H1 (cell line): ENCODE measurements at regions not wholly inside any gene's neighbourhood (a gene's known extent, or its start where the extent isn't known, plus 50 kb on each side); places are given as distances from the start of the nearest gene placed in this dataset.

ENCODE experiments used
- CTCF ChIA-PET: fragments of 300-600 bp; sonication (Branson Sonifier 250); formaldehyde crosslinking; loops from one replicate; lab custom pipeline; 2021; ENCODE audit not compliant: partially characterized antibody; lab: Charles Lee
- POLR2A ChIA-PET: fragments of 300-600 bp; sonication (Branson Sonifier 250); formaldehyde crosslinking; loops from one replicate; lab custom pipeline; 2021; ENCODE audit warnings: inconsistent platforms; ENCODE audit not compliant: partially characterized antibody; lab: Charles Lee
- DNase-seq, 2 experiments: peaks; one replicate each; pipeline versions ENCODE4 v3.0.0 to v3.0.0-alpha.2; 2010 to 2022; ENCODE audit warnings: low spot score in 2 of 2, low read depth in 1 of 2, mixed read lengths in 1 of 2
- FAIRE-seq: peaks from 2 replicates; lab custom pipeline; 2011; peaks lifted over from hg19 to GRCh38; lab: Jason Lieb, UNC
- H2AFZ ChIP-seq: 2 replicates; pipeline ENCODE4 v1.8.1; 2012; ENCODE audit warnings: low read length, inconsistent platforms
- H2AK5ac ChIP-seq: 2 replicates; pipeline ENCODE4 v1.6.1; 2013; ENCODE audit warnings: low read depth, low read length
- H2BK120ac ChIP-seq: replicated peaks from 2 replicates; pipeline ENCODE3; 2013; ENCODE audit warnings: low read depth, low read length, inconsistent platforms
- H2BK12ac ChIP-seq: 2 replicates; pipeline ENCODE4 v1.6.1; 2013; ENCODE audit warnings: low read depth, low read length
- H2BK15ac ChIP-seq: 2 replicates; pipeline ENCODE4 v1.6.1; 2013; ENCODE audit warnings: low read length
- H2BK20ac ChIP-seq: 2 replicates; pipeline ENCODE4 v1.6.1; 2013; ENCODE audit warnings: low read length
- H2BK5ac ChIP-seq: 2 replicates; pipeline ENCODE4 v1.6.1; 2013; ENCODE audit warnings: low read depth, low read length
- H3K14ac ChIP-seq: 2 replicates; pipeline ENCODE4 v1.6.1; 2013; ENCODE audit warnings: inconsistent platforms; ENCODE audit not compliant: insufficient read length
- H3K18ac ChIP-seq: 2 replicates; pipeline ENCODE4 v1.6.1; 2013; ENCODE audit warnings: low read length; ENCODE audit errors: extremely low read depth
- H3K23ac ChIP-seq: 2 replicates; pipeline ENCODE4 v1.6.1; 2013; ENCODE audit warnings: inconsistent platforms; ENCODE audit not compliant: insufficient read length
- H3K23me2 ChIP-seq: 2 replicates; pipeline ENCODE4 v1.6.1; 2013; ENCODE audit warnings: low read depth, low read length
- H3K27ac ChIP-seq: 2 replicates; pipeline ENCODE4 v1.6.1; 2011; ENCODE audit warnings: low read depth, low read length, inconsistent platforms
- H3K27me3 ChIP-seq, 4 experiments: replicated peaks in 1 of 4; 1 replicate in 1 of 4; 2 replicates in 3 of 4; pipeline versions ENCODE4 v1.6.1 to v1.8.1; 2011 to 2013; ENCODE audit warnings: low read length in 3 of 4, mild to moderate bottlenecking in 3 of 4, inconsistent platforms in 2 of 4, mixed read lengths in 2 of 4, moderate library complexity in 1 of 4; ENCODE audit not compliant: control insufficient read depth in 3 of 4, insufficient read depth in 3 of 4; ENCODE audit errors: extremely low read depth in 1 of 4
- H3K36me3 ChIP-seq, 4 experiments: 2 replicates each; pipeline versions ENCODE4 v1.6.1 to v1.8.1; 2011 to 2013; ENCODE audit warnings: mild to moderate bottlenecking in 4 of 4, low read length in 3 of 4, moderate library complexity in 2 of 4, control low read depth in 1 of 4, inconsistent platforms in 1 of 4; ENCODE audit not compliant: insufficient read depth in 4 of 4, control insufficient read depth in 2 of 4
- H3K4ac ChIP-seq: replicated peaks from 2 replicates; pipeline ENCODE3; 2013; ENCODE audit warnings: low read length, low read depth, mixed read lengths, inconsistent platforms; ENCODE audit not compliant: insufficient read length
- H3K4me1 ChIP-seq, 4 experiments: replicated peaks in 1 of 4; 1 replicate in 1 of 4; 2 replicates in 3 of 4; pipeline versions ENCODE4 v1.6.1 to v1.8.1; 2011 to 2013; ENCODE audit warnings: low read length in 3 of 4, inconsistent platforms in 2 of 4, mixed read lengths in 1 of 4; ENCODE audit not compliant: insufficient read depth in 4 of 4, control insufficient read depth in 3 of 4
- H3K4me2 ChIP-seq, 2 experiments: 2 replicates each; pipeline versions ENCODE4 v1.6.1 to v1.8.1; 2011 to 2013; ENCODE audit warnings: low read depth in 2 of 2, low read length in 2 of 2, control low read depth in 1 of 2, inconsistent platforms in 1 of 2, mild to moderate bottlenecking in 1 of 2; ENCODE audit not compliant: insufficient read depth in 1 of 2
- H3K4me3 ChIP-seq, 4 experiments: fragments of 200-600, 300-600 bp in 1 of 4; sonication (generic), shearing (Covaris generic), sonication (Bioruptor Twin) in 1 of 4; 2 replicates each; pipeline versions ENCODE4 v1.5.1 to v1.8.1; 2011 to 2016; ENCODE audit warnings: low read length in 4 of 4, low read depth in 3 of 4, control low read depth in 2 of 4, inconsistent platforms in 2 of 4, mild to moderate bottlenecking in 2 of 4, mixed read lengths in 1 of 4, moderate library complexity in 1 of 4; ENCODE audit not compliant: insufficient read depth in 2 of 4; ENCODE audit errors: extremely low read depth in 1 of 4
- H3K56ac ChIP-seq: replicated peaks from 2 replicates; pipeline ENCODE3; 2013; ENCODE audit warnings: low read depth, mild to moderate bottlenecking, mixed read lengths, low read length, inconsistent platforms; ENCODE audit not compliant: insufficient read length
- H3K79me1 ChIP-seq: 2 replicates; pipeline ENCODE4 v1.6.1; 2013; ENCODE audit warnings: low read depth, low read length, control low read depth
- H3K79me2 ChIP-seq, 2 experiments: 2 replicates each; pipeline versions ENCODE4 v1.6.1 to v1.8.1; 2012 to 2013; ENCODE audit warnings: low read length in 2 of 2, mild to moderate bottlenecking in 2 of 2, inconsistent platforms in 1 of 2; ENCODE audit not compliant: insufficient read depth in 2 of 2, control insufficient read depth in 1 of 2
- H3K9ac ChIP-seq, 4 experiments: replicated peaks in 1 of 4; 1 replicate in 1 of 4; 2 replicates in 3 of 4; pipeline versions ENCODE4 v1.6.1 to v1.8.1; 2011 to 2013; ENCODE audit warnings: low read depth in 3 of 4, low read length in 3 of 4, control low read depth in 2 of 4, mild to moderate bottlenecking in 2 of 4, moderate library complexity in 2 of 4, inconsistent platforms in 1 of 4; ENCODE audit errors: extremely low read depth in 1 of 4
- H3K9me3 ChIP-seq, 2 experiments: 2 replicates each; pipeline versions ENCODE4 v1.6.1 to v1.8.1; 2012 to 2013; ENCODE audit warnings: mild to moderate bottlenecking in 2 of 2, moderate library complexity in 2 of 2, control low read depth in 1 of 2, inconsistent platforms in 1 of 2, low read depth in 1 of 2, low read length in 1 of 2, mixed read lengths in 1 of 2; ENCODE audit not compliant: insufficient read depth in 2 of 2
- H4K20me1 ChIP-seq, 2 experiments: replicated peaks in 1 of 2; 2 replicates each; pipeline versions ENCODE3 to v1.8.1; 2011 to 2013; ENCODE audit warnings: inconsistent platforms in 2 of 2, low read length in 2 of 2, mild to moderate bottlenecking in 1 of 2; ENCODE audit not compliant: insufficient read depth in 2 of 2, control insufficient read depth in 1 of 2
- H4K5ac ChIP-seq: 2 replicates; pipeline ENCODE4 v1.6.1; 2013; ENCODE audit warnings: low read length, low read depth, mixed read lengths, inconsistent platforms; ENCODE audit not compliant: insufficient read length
- H4K8ac ChIP-seq: 2 replicates; pipeline ENCODE4 v1.8.0; 2013; ENCODE audit warnings: mild to moderate bottlenecking, moderate library complexity, low read length, inconsistent platforms; ENCODE audit not compliant: insufficient read depth; ENCODE audit errors: extremely low read depth
- H4K91ac ChIP-seq: replicated peaks from 2 replicates; pipeline ENCODE3; 2013; ENCODE audit warnings: low read length, mixed read lengths, inconsistent platforms; ENCODE audit not compliant: insufficient read length
- CHD1 ChIP-seq: IDR thresholded peaks from 2 replicates; pipeline ENCODE4 v1.6.1; 2012; ENCODE audit warnings: low read depth, low read length, improper control_type of control experiment
- NANOG ChIP-seq: IDR thresholded peaks from 2 replicates; pipeline ENCODE4 v1.6.1; 2011; ENCODE audit warnings: low read length, low read depth, mild to moderate bottlenecking, inconsistent platforms; ENCODE audit not compliant: insufficient read depth, poor library complexity, severe bottlenecking
- NRF1 ChIP-seq: IDR thresholded peaks from 2 replicates; pipeline ENCODE4 v1.6.1; 2011; ENCODE audit warnings: mild to moderate bottlenecking, low read depth, low read length, improper control_type of control experiment
- WGBS, 2 experiments: shearing (Covaris generic) in 1 of 2; methylation state at CpG; one replicate each; pipeline versions ENCODE4 v1.1.6 to v1.1.7; 2013 to 2015; ENCODE audit warnings: low lambda C conversion rate in 2 of 2, mixed read lengths in 2 of 2, inconsistent platforms in 1 of 2, low coverage in 1 of 2, missing lambda C conversion rate in 1 of 2; ENCODE audit not compliant: insufficient replicate concordance in 2 of 2, insufficient coverage in 1 of 2, insufficient read length in 1 of 2; ENCODE audit errors: extremely low coverage in 1 of 2, missing lambda C conversion rate in 1 of 2; 5-methylcytosine and 5-hydroxymethylcytosine counted together
- TF ChIP-seq, protein P1 (sequence below), 3 experiments: IDR thresholded peaks; 1 replicate in 2 of 3; 2 replicates in 1 of 3; pipeline versions ENCODE4 v1.5.1 to v1.6.1; 2011; ENCODE audit warnings: low read length in 3 of 3, mild to moderate bottlenecking in 3 of 3, inconsistent platforms in 2 of 3, low read depth in 1 of 3, moderate library complexity in 1 of 3; ENCODE audit not compliant: insufficient read depth in 1 of 3; ENCODE audit errors: control extremely low read depth in 1 of 3

DNA sequence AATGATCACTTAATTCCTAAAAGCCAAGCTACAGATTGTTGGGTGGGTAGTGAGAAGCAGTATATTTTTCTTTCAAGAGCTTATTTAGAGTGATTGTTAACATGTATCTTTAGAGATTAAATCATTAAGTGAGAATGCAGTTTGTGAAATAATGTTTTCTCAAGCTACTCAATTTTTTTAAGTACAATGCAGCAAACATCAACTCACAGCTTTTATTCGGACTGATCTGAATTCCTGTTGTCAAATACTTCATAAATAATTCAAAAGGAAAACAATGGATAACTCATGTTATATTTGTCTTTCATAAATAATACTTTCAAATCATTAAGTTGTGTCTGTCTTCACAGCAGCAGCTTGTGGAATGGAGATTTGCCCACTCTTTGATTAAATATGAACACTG, 271.1 kb upstream of the DEPDC1 start:
- Histone ChIP-seq H3K23ac (no peak overlapping the region), H4K5ac (no peak overlapping the region), H3K79me2 (no peaks in the 10 kb centered on the region), H3K4me2 (no peak overlapping the region), H2BK12ac (no peak overlapping the region), H3K18ac (no peak overlapping the region), H2BK5ac (no peak overlapping the region), H3K4me3 (no peak overlapping the region), H4K91ac (no peak overlapping the region), H2AK5ac (no peak overlapping the region), H2BK20ac (no peak overlapping the region), H2BK15ac (no peak overlapping the region), H3K36me3 (no peaks in the 10 kb centered on the region; a peak in 1 of 8 replicates), H3K4ac (no peak overlapping the region), H3K27ac (no peak overlapping the region)
- no peak for FAIRE-seq
- POLR2A ChIA-PET: no interaction called here
- CTCF ChIA-PET: interaction anchor here (0.6 kb wide), 1 partner anchor 16 kb away, joined by 3 read pairs; no protein-coding TSS in a partner anchor
- TF ChIP-seq NANOG (no peak), NRF1 (no peak), CHD1 (no peak)
- TF ChIP-seq, protein P1, sequence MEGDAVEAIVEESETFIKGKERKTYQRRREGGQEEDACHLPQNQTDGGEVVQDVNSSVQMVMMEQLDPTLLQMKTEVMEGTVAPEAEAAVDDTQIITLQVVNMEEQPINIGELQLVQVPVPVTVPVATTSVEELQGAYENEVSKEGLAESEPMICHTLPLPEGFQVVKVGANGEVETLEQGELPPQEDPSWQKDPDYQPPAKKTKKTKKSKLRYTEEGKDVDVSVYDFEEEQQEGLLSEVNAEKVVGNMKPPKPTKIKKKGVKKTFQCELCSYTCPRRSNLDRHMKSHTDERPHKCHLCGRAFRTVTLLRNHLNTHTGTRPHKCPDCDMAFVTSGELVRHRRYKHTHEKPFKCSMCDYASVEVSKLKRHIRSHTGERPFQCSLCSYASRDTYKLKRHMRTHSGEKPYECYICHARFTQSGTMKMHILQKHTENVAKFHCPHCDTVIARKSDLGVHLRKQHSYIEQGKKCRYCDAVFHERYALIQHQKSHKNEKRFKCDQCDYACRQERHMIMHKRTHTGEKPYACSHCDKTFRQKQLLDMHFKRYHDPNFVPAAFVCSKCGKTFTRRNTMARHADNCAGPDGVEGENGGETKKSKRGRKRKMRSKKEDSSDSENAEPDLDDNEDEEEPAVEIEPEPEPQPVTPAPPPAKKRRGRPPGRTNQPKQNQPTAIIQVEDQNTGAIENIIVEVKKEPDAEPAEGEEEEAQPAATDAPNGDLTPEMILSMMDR (IDR thresholded peaks at IDR 0.05; ENCODE audit: control extremely low read depth in 1 of 3, insufficient read depth in 1 of 3, low read depth in 1 of 3, low read length in 3 of 3): no peak
- TF ChIP-seq, all 59 proteins: peak for 0
- Histone ChIP-seq H2AFZ (no peak overlapping the region), H2BK120ac (no peak overlapping the region), H4K20me1 (no peaks in the 10 kb centered on the region), H3K9ac (no peak overlapping the region), H3K56ac (no peak overlapping the region), H3K27me3 (no peaks in the 10 kb centered on the region), H3K79me1 (no peaks in the 10 kb centered on the region), H4K8ac (no peak overlapping the region), H3K9me3 (0 out of 4 replicates have a peak, but pooled peaks cover 0 to 4% of the 10 kb centered on the region in 2 experiments), H3K23me2 (no peaks in the 10 kb centered on the region), H3K14ac (no peak overlapping the region), H3K4me1 (no peaks in the 10 kb centered on the region)
- 90% methylated on average over 1 of the region's 1 CpG; no CpG with 5 or more reads in 1 of the 2 experiments for WGBS, 2 experiments
- no peak for DNase-seq
